Neural crest cell (in vitro differentiated cells): ENCODE measurements at regions not wholly inside any gene's neighbourhood (a gene's known extent, or its start where the extent isn't known, plus 50 kb on each side); places are given as distances from the start of the nearest gene placed in this dataset.
A peak's percentile ranks its signal among the peaks of the same experiment; 100 is the strongest.
"Not testable (repeated sequence)": the region's sequence is repeated elsewhere in the genome, so short reads cannot be mapped to it uniquely, and the experiment has no call there.

ENCODE experiments used
- DNase-seq: peaks from one replicate; pipeline ENCODE4 v3.0.0; 2021; ENCODE audit warnings: low read depth, mixed read lengths, low spot score
- H3K27ac Mint-ChIP-seq: one replicate; pipeline ENCODE4 v1.8.0; 2021; ENCODE audit warnings: mild to moderate bottlenecking, mixed read lengths; ENCODE audit not compliant: unreplicated experiment
- H3K27me3 Mint-ChIP-seq: 2 replicates; pipeline ENCODE4 v1.8.0; 2021; ENCODE audit warnings: low read depth, mild to moderate bottlenecking, mixed read lengths
- H3K36me3 Mint-ChIP-seq: 2 replicates; pipeline ENCODE4 v1.8.0; 2021; ENCODE audit warnings: low read depth, mild to moderate bottlenecking, mixed read lengths
- H3K4me1 Mint-ChIP-seq: 2 replicates; pipeline ENCODE4 v1.8.0; 2021; ENCODE audit warnings: mixed read lengths
- H3K4me3 Mint-ChIP-seq: one replicate; pipeline ENCODE4 v1.8.0; 2021; ENCODE audit warnings: mild to moderate bottlenecking, mixed read lengths
- H3K9me3 Mint-ChIP-seq: 2 replicates; pipeline ENCODE4 v1.8.0; 2021; ENCODE audit warnings: mixed read lengths
- TF ChIP-seq, protein P1 (sequence below): fragments of 200-600 bp; sonication (generic); conservative IDR thresholded peaks from 2 replicates; pipeline ENCODE4 v1.5.0; 2021; ENCODE audit warnings: antibody characterized with exemption, mild to moderate bottlenecking

- DNase-seq = no peak
- no peak overlapping the region for H3K27ac Mint-ChIP-seq
- peaks cover 5% of the 10 kb centered on the region for H3K9me3 Mint-ChIP-seq
- H3K27me3 Mint-ChIP-seq = no peaks in the 10 kb centered on the region
- no peaks in the 10 kb centered on the region for H3K36me3 Mint-ChIP-seq
- no peak overlapping the region for H3K4me3 Mint-ChIP-seq
- H3K4me1 Mint-ChIP-seq = peaks cover 6% of the 10 kb centered on the region
- TF ChIP-seq, protein P1, sequence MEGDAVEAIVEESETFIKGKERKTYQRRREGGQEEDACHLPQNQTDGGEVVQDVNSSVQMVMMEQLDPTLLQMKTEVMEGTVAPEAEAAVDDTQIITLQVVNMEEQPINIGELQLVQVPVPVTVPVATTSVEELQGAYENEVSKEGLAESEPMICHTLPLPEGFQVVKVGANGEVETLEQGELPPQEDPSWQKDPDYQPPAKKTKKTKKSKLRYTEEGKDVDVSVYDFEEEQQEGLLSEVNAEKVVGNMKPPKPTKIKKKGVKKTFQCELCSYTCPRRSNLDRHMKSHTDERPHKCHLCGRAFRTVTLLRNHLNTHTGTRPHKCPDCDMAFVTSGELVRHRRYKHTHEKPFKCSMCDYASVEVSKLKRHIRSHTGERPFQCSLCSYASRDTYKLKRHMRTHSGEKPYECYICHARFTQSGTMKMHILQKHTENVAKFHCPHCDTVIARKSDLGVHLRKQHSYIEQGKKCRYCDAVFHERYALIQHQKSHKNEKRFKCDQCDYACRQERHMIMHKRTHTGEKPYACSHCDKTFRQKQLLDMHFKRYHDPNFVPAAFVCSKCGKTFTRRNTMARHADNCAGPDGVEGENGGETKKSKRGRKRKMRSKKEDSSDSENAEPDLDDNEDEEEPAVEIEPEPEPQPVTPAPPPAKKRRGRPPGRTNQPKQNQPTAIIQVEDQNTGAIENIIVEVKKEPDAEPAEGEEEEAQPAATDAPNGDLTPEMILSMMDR = no peak
Measured at GRCh38 chr3:86413645-86414044, 577.3 kb downstream of the VGLL3 start.

- Mint-ChIP-seq H3K27me3 (no peaks in the 10 kb centered on the region), H3K4me3 (no peak overlapping the region), H3K4me1 (peaks cover 6% of the 10 kb centered on the region)
Measured at GRCh38 chr3:86410587-86410986, 580.4 kb downstream of the VGLL3 start.

GRCh38 chr3:86389759-86390158 is 601.2 kb downstream of the VGLL3 start:
- H3K27me3 Mint-ChIP-seq, H3K4me3 Mint-ChIP-seq: not testable (repeated sequence)

More at GRCh38 chr3:86410587-86410986, 580.4 kb downstream of the VGLL3 start:
- no peak for DNase-seq
- peaks cover 5% of the 10 kb centered on the region for H3K9me3 Mint-ChIP-seq
- no peak overlapping the region for H3K27ac Mint-ChIP-seq
- H3K36me3 Mint-ChIP-seq = no peaks in the 10 kb centered on the region
- TF ChIP-seq, protein P1 = no peak

DNA sequence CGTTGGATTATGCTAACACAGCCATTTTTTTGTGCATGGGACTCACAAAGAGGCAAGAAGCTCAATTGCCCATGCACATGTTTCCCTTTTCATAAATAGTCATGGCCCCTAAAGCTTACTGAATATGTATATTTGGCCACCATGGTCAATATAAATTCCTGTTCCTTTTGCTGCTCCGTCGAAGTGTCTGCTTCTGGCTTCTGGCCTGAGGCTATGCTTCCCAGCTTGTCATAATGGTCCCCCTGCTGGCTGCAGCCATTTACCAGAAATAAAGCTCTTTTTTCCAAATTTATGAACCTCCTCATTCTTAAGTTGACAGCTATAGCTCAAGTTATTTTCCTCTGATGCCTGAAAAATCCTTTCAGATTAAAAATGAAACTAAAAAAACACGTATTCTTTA is 602.1 kb downstream of the VGLL3 start:
- Mint-ChIP-seq H3K36me3 (peaks cover 3% of the 10 kb centered on the region), H3K4me3 (no peak overlapping the region), H3K4me1 (peaks cover 4% of the 10 kb centered on the region), H3K9me3 (no peaks in the 10 kb centered on the region), H3K27ac (no peak overlapping the region), H3K27me3 (no peaks in the 10 kb centered on the region)
- TF ChIP-seq, protein P1 = peak; percentile 34
- DNase-seq = peak; percentile 3

More at GRCh38 chr3:86389759-86390158, 601.2 kb downstream of the VGLL3 start:
- H3K9me3 Mint-ChIP-seq, DNase-seq, H3K36me3 Mint-ChIP-seq, H3K4me1 Mint-ChIP-seq: not testable (repeated sequence)
- peak overlapping the region; percentile 69 for H3K27ac Mint-ChIP-seq

DNA sequence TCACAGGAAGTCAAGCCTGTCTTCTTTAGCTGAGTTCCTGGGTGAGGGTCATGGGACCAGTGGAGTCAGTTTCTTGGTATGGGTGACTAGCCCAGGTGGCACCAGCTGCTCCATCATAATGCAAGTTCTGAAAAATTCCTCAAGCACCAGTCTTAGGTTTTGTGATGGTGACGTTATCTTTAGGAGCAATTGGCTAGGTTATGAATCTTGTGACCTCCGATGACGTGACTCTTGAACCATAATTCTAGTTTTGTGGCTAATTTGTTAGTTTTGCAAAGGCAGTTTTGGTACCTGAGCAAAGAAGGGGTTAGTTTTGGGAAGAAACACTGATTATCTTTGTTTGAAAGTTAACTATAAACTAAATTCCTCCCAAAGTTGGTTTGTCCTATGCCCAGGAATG is 608.4 kb downstream of the VGLL3 start:
- no peaks in the 10 kb centered on the region for H3K36me3 Mint-ChIP-seq
- H3K9me3 Mint-ChIP-seq = no peaks in the 10 kb centered on the region
- no peaks in the 10 kb centered on the region for H3K4me1 Mint-ChIP-seq
- H3K27me3 Mint-ChIP-seq = no peaks in the 10 kb centered on the region
- H3K27ac Mint-ChIP-seq = no peak overlapping the region
- H3K4me3 Mint-ChIP-seq = no peak overlapping the region
- TF ChIP-seq, protein P1 = no peak
- DNase-seq = no peak

DNA sequence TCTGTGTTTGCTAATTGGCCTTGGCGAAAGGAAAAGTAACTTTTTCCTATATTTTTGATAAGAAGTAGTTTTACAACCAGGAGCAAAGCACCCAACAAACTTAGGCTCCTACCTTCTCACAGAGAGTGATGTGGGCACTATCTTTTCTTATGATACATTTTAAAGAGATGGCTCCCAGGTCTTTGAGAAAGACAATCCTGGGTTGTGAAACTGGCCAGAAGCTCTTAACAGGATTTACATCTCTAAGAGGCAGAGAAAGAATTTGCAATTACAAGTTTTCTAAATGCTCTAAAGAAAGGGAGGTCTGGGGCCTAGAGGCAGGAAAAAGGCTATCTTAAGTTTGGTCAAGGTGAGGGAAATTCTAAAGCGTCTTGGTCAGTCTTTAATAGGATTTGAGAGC is 609.7 kb downstream of the VGLL3 start:
- H3K27me3 Mint-ChIP-seq = no peaks in the 10 kb centered on the region
- TF ChIP-seq, protein P1 = no peak
- no peaks in the 10 kb centered on the region for H3K36me3 Mint-ChIP-seq
- H3K9me3 Mint-ChIP-seq = no peaks in the 10 kb centered on the region
- no peak for DNase-seq
- H3K4me1 Mint-ChIP-seq = no peaks in the 10 kb centered on the region
- H3K27ac Mint-ChIP-seq = no peak overlapping the region
- H3K4me3 Mint-ChIP-seq = no peak overlapping the region
